OCI-LY1 (cell line): ENCODE measurements at regions not wholly inside any gene's neighbourhood (a gene's known extent, or its start where the extent isn't known, plus 50 kb on each side); places are given as distances from the start of the nearest gene placed in this dataset.

Experiments
- H2AFZ ChIP-seq: fragments of 200-600 bp; sonication (generic), shearing (Covaris generic); 2 replicates; pipeline ENCODE4 v1.6.0; 2014; ENCODE audit warnings: antibody characterized with exemption, mild to moderate bottlenecking, low read length
- H3F3A ChIP-seq: fragments of 200-600 bp; sonication (generic), shearing (Covaris generic); 2 replicates; pipeline ENCODE4 v1.6.0; 2014; ENCODE audit warnings: mild to moderate bottlenecking, antibody characterized with exemption, low read length, moderate library complexity; ENCODE audit not compliant: insufficient read depth
- H3K27ac ChIP-seq: fragments of 200-600 bp; sonication (generic); 2 replicates; pipeline ENCODE4 v1.5.1; 2014; ENCODE audit warnings: low read length, mixed run types, mild to moderate bottlenecking, low read depth; ENCODE audit not compliant: poor library complexity, severe bottlenecking
- H3K27me3 ChIP-seq: fragments of 200-600 bp; sonication (generic); 2 replicates; pipeline ENCODE4 v1.6.0; 2014; ENCODE audit warnings: antibody characterized with exemption, mild to moderate bottlenecking, low read length, moderate library complexity; ENCODE audit not compliant: insufficient read depth
- H3K36me3 ChIP-seq: fragments of 200-600 bp; sonication (generic); 2 replicates; pipeline ENCODE4 v1.6.1; 2014; ENCODE audit warnings: mild to moderate bottlenecking, antibody characterized with exemption, low read length, moderate library complexity, mixed read lengths; ENCODE audit not compliant: insufficient read depth
- H3K4me1 ChIP-seq: fragments of 200-600 bp; sonication (generic); 2 replicates; pipeline ENCODE4 v1.5.1; 2014; ENCODE audit warnings: mild to moderate bottlenecking, low read length, moderate library complexity; ENCODE audit not compliant: insufficient read depth, severe bottlenecking
- H3K4me2 ChIP-seq: fragments of 200-600 bp; sonication (generic), shearing (Covaris generic); 2 replicates; pipeline ENCODE4 v1.6.1; 2014; ENCODE audit warnings: low read length
- H3K4me3 ChIP-seq: fragments of 200-600 bp; sonication (generic); 2 replicates; pipeline ENCODE4 v1.5.1; 2014; ENCODE audit warnings: low read length, low read depth, mild to moderate bottlenecking, mixed read lengths; ENCODE audit not compliant: poor library complexity, severe bottlenecking
- H3K79me2 ChIP-seq: fragments of 200-600 bp; shearing (Covaris generic); 2 replicates; pipeline ENCODE4 v1.6.1; 2016; ENCODE audit warnings: mixed run types, low read length, mixed read lengths; ENCODE audit not compliant: insufficient read depth
- H3K9ac ChIP-seq: fragments of 200-600 bp; sonication (generic), shearing (Covaris generic); 2 replicates; pipeline ENCODE4 v1.6.1; 2014; ENCODE audit warnings: mild to moderate bottlenecking, low read length, mixed read lengths
- H3K9me2 ChIP-seq: fragments of 200-600 bp; sonication (generic), shearing (Covaris generic); 2 replicates; pipeline ENCODE4 v1.6.1; 2014; ENCODE audit warnings: low read depth, mild to moderate bottlenecking, low read length, mixed read lengths
- H3K9me3 ChIP-seq: fragments of 200-600 bp; shearing (Covaris generic); 2 replicates; pipeline ENCODE4 v1.6.1; 2014; ENCODE audit warnings: low read length, mixed read lengths
- H4K20me1 ChIP-seq: fragments of 200-600 bp; sonication (generic), shearing (Covaris generic); 2 replicates; pipeline ENCODE4 v1.6.0; 2016; ENCODE audit warnings: mild to moderate bottlenecking, low read length; ENCODE audit not compliant: insufficient read depth
- EZH2 ChIP-seq: fragments of 200-600 bp; sonication (generic), shearing (Covaris generic); IDR thresholded peaks from 2 replicates; pipeline ENCODE4 v1.8.0; 2017; ENCODE audit warnings: borderline replicate concordance, mixed run types, mild to moderate bottlenecking, antibody characterized with exemption, low read length, moderate library complexity, mixed read lengths
- TF ChIP-seq, protein P1 (sequence below): fragments of 200-600 bp; sonication (generic), shearing (Covaris generic); IDR thresholded peaks from 2 replicates; pipeline ENCODE4 v1.5.1; 2017; ENCODE audit warnings: mild to moderate bottlenecking, antibody characterized with exemption, low read length, moderate library complexity, mixed read lengths

DNA sequence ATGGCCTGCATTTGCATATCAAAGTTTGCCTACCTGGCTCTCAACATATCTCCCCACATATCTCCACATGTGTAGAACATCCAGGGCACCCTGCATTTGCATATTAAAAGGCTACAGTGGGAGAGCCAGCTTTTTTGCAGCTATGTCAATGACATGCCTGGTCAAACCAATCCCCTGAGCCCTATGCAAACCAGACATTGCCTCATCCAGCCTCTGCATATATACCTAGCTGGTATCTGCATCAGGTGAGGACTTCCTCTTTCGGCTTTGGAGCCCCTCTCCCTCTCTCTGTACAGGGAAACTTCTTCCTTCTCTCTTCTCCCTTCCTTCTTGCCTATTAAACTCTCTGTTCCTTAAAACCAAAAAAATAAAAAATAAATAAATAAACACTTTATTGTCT is 142.7 kb upstream of the STEAP4 start:
- no peaks in the 10 kb centered on the region for H3F3A ChIP-seq
- no peaks in the 10 kb centered on the region for H3K4me1 ChIP-seq
- H3K36me3 ChIP-seq: no peaks in the 10 kb centered on the region
- no peaks in the 10 kb centered on the region for H4K20me1 ChIP-seq
- no peak overlapping the region for H3K4me3 ChIP-seq
- no peaks in the 10 kb centered on the region for H3K79me2 ChIP-seq
- no peak overlapping the region for H3K4me2 ChIP-seq
- no peaks in the 10 kb centered on the region for H3K9me3 ChIP-seq
- no peaks in the 10 kb centered on the region for H3K27me3 ChIP-seq
- H3K27ac ChIP-seq: no peak overlapping the region
- H2AFZ ChIP-seq: no peak overlapping the region
- TF ChIP-seq, protein P1, sequence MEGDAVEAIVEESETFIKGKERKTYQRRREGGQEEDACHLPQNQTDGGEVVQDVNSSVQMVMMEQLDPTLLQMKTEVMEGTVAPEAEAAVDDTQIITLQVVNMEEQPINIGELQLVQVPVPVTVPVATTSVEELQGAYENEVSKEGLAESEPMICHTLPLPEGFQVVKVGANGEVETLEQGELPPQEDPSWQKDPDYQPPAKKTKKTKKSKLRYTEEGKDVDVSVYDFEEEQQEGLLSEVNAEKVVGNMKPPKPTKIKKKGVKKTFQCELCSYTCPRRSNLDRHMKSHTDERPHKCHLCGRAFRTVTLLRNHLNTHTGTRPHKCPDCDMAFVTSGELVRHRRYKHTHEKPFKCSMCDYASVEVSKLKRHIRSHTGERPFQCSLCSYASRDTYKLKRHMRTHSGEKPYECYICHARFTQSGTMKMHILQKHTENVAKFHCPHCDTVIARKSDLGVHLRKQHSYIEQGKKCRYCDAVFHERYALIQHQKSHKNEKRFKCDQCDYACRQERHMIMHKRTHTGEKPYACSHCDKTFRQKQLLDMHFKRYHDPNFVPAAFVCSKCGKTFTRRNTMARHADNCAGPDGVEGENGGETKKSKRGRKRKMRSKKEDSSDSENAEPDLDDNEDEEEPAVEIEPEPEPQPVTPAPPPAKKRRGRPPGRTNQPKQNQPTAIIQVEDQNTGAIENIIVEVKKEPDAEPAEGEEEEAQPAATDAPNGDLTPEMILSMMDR: no peak
- TF ChIP-seq EZH2: no peak
- H3K9me2 ChIP-seq: no peaks in the 10 kb centered on the region
- no peak overlapping the region for H3K9ac ChIP-seq

DNA sequence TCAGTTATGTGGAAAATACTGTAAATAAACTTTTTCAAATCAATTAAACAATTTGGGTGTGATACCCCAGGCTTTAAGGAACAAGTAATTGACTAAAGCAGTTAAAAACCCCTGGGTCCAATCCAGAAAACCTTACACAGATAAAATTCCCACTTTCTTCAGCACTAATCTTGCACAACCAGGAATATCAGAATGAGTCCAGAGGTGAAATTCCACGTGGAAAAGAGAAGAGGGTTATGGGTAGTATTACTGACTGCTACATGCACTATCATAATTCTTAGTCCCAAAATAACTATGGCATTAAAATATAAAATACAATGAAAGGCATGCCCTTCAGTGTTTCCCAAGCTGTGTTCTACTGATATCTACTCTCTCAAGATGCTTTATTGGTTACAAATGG is 135.7 kb upstream of the STEAP4 start:
- Histone ChIP-seq H3F3A (no peaks in the 10 kb centered on the region), H3K36me3 (no peaks in the 10 kb centered on the region), H3K79me2 (no peaks in the 10 kb centered on the region), H3K4me2 (no peak overlapping the region), H3K27me3 (no peaks in the 10 kb centered on the region), H3K9me2 (no peaks in the 10 kb centered on the region), H2AFZ (no peak overlapping the region), H3K4me3 (no peak overlapping the region), H4K20me1 (no peaks in the 10 kb centered on the region), H3K27ac (no peak overlapping the region), H3K9me3 (no peaks in the 10 kb centered on the region), H3K4me1 (no peaks in the 10 kb centered on the region), H3K9ac (no peak overlapping the region)
- TF ChIP-seq EZH2: no peak
- TF ChIP-seq, protein P1: no peak

DNA sequence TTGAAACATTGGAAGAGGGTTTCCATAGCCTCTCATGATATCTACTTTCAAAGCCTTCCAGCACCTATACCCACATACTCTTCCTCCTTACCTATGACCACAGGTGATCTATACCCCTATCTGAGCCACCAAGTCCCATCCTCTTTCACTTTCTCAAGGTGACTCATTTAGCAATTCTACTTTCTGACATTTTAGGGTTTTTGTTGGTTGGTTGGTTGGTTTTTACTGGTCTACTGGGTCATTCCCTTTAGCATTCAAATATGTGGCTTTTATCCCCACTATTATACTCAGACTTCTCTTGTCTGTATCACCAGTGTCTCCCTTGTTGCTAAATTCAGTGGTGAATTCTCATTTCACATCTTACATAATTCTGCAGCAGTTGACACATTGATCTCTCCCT is 130.4 kb upstream of the STEAP4 start:
- Histone ChIP-seq H3K9me3 (no peaks in the 10 kb centered on the region), H3K36me3 (no peaks in the 10 kb centered on the region), H3K4me2 (no peak overlapping the region), H3K9me2 (no peaks in the 10 kb centered on the region), H2AFZ (no peak overlapping the region), H3K27ac (no peak overlapping the region), H3K4me1 (no peaks in the 10 kb centered on the region), H3K27me3 (no peaks in the 10 kb centered on the region), H3F3A (no peaks in the 10 kb centered on the region), H4K20me1 (no peaks in the 10 kb centered on the region), H3K9ac (no peak overlapping the region), H3K79me2 (no peaks in the 10 kb centered on the region), H3K4me3 (no peak overlapping the region)
- TF ChIP-seq EZH2: no peak

DNA sequence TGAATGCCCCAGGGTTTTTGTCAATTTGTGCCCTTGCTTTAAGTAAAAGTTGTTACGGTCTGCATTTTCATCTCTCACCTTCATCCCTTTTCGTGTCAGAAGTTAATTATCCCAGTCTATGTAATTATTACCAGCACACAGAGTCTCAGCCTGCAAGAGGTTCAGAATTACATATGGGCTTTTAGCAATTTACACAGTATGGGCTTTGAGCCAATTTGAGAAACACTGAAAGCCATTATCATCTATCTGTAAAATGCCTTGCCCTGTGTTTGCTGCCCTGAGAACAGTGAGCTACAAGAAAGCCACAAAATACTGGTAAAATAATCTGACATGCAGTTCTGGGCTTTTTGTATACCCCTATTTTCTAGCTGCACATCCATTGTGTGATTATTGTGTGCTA is 125.6 kb upstream of the STEAP4 start:
- no peaks in the 10 kb centered on the region for H3K9me3 ChIP-seq
- no peak overlapping the region for H3K4me2 ChIP-seq
- no peaks in the 10 kb centered on the region for H3K36me3 ChIP-seq
- H3K27ac ChIP-seq: no peak overlapping the region
- H3K9me2 ChIP-seq: no peaks in the 10 kb centered on the region
- H3K4me3 ChIP-seq: no peak overlapping the region
- H3K4me1 ChIP-seq: no peaks in the 10 kb centered on the region
- no peaks in the 10 kb centered on the region for H3F3A ChIP-seq
- TF ChIP-seq EZH2: no peak
- TF ChIP-seq, protein P1: no peak
- H3K79me2 ChIP-seq: no peaks in the 10 kb centered on the region
- no peaks in the 10 kb centered on the region for H3K27me3 ChIP-seq
- no peaks in the 10 kb centered on the region for H4K20me1 ChIP-seq
- H2AFZ ChIP-seq: no peak overlapping the region
- no peak overlapping the region for H3K9ac ChIP-seq
